Endothelial cell of umbilical vein (primary cell): ENCODE measurements at regions not wholly inside any gene's neighbourhood (a gene's known extent, or its start where the extent isn't known, plus 50 kb on each side); places are given as distances from the start of the nearest gene placed in this dataset.

ENCODE experiments used
- BruUV-seq: library from RNA; stranded (reverse); fragments of 400-500 nt; replicated peaks from 2 replicates; lab custom pipeline; 2021; lab: Mats Ljungman, UMichigan
- CTCF ChIA-PET: fragments of 300-600, 350-600 bp; sonication (Branson Sonifier 250); formaldehyde crosslinking; loops from one replicate; lab custom pipeline; 2021; ENCODE audit warnings: antibody characterized with exemption, inconsistent platforms; lab: Charles Lee
- POLR2A ChIA-PET: fragments of 300-600, 350-600 bp; sonication (Branson Sonifier 250); formaldehyde crosslinking; loops from one replicate; lab custom pipeline; 2021; ENCODE audit warnings: antibody characterized with exemption, inconsistent platforms; lab: Charles Lee
- DNase-seq: peaks from one replicate; pipeline ENCODE4 v3.0.0-alpha.2; 2011; ENCODE audit warnings: low read depth, low spot score
- FAIRE-seq: peaks from 2 replicates; lab custom pipeline; 2011; peaks lifted over from hg19 to GRCh38; lab: Jason Lieb, UNC
- H2AFZ ChIP-seq: 2 replicates; pipeline ENCODE4 v1.6.0; 2012; ENCODE audit warnings: low read depth, low read length, control low read depth, inconsistent platforms
- H3K27ac ChIP-seq: 2 replicates; pipeline ENCODE4 v1.5.1; 2011; ENCODE audit warnings: low read depth, mild to moderate bottlenecking, control low read depth, low read length, moderate library complexity; ENCODE audit not compliant: insufficient read depth
- H3K27me3 ChIP-seq, 2 experiments: 2 replicates each; pipeline versions ENCODE4 v1.6.0 to v1.6.1; 2011; ENCODE audit warnings: low read length in 2 of 2, mixed read lengths in 1 of 2; ENCODE audit not compliant: control insufficient read depth in 2 of 2, insufficient read depth in 2 of 2
- H3K36me3 ChIP-seq, 2 experiments: 2 replicates in 1 of 2; 3 replicates in 1 of 2; pipeline ENCODE4 v1.5.1; 2011; ENCODE audit warnings: low read length in 2 of 2, mild to moderate bottlenecking in 1 of 2, moderate library complexity in 1 of 2; ENCODE audit not compliant: control insufficient read depth in 2 of 2, insufficient read depth in 2 of 2; ENCODE audit errors: extremely low read depth in 1 of 2
- H3K4me1 ChIP-seq: 3 replicates; pipeline ENCODE4 v1.5.1; 2011; ENCODE audit warnings: mild to moderate bottlenecking, low read length; ENCODE audit not compliant: control insufficient read depth, insufficient read depth; ENCODE audit errors: extremely low read depth
- H3K4me2 ChIP-seq: 2 replicates; pipeline ENCODE4 v1.6.1; 2011; ENCODE audit warnings: low read length, control low read depth, mixed read lengths; ENCODE audit not compliant: insufficient read depth
- H3K4me3 ChIP-seq, 3 experiments: fragments of 200-600 bp in 1 of 3; sonication (generic), shearing (Covaris generic) in 1 of 3; replicated peaks in 1 of 3; 2 replicates each; pipeline ENCODE4 v1.5.1; 2011 to 2016; ENCODE audit warnings: control low read depth in 3 of 3, low read length in 3 of 3, mild to moderate bottlenecking in 2 of 3, inconsistent platforms in 1 of 3, low read depth in 1 of 3, moderate library complexity in 1 of 3; ENCODE audit not compliant: insufficient read depth in 1 of 3
- H3K79me2 ChIP-seq: 2 replicates; pipeline ENCODE4 v1.6.0; 2012; ENCODE audit warnings: low read length, inconsistent platforms; ENCODE audit not compliant: control insufficient read depth, insufficient read depth
- H3K9ac ChIP-seq: replicated peaks from 2 replicates; pipeline ENCODE3; 2011; ENCODE audit warnings: low read length, control low read depth; ENCODE audit not compliant: insufficient read depth; ENCODE audit errors: extremely low read depth
- H3K9me1 ChIP-seq: replicated peaks from 3 replicates; pipeline ENCODE4 v1.6.0; 2011; ENCODE audit warnings: mild to moderate bottlenecking, low read length; ENCODE audit not compliant: control insufficient read depth, insufficient read depth; ENCODE audit errors: extremely low read depth
- H3K9me3 ChIP-seq: replicated peaks from 2 replicates; pipeline ENCODE4 v1.5.1; 2012; ENCODE audit warnings: low read length, inconsistent platforms; ENCODE audit not compliant: control insufficient read depth, insufficient read depth
- H4K20me1 ChIP-seq: replicated peaks from 2 replicates; pipeline ENCODE3; 2011; ENCODE audit warnings: mild to moderate bottlenecking, low read length; ENCODE audit not compliant: control insufficient read depth, insufficient read depth; ENCODE audit errors: extremely low read depth
- EZH2 ChIP-seq: IDR thresholded peaks from 2 replicates; pipeline ENCODE4 v1.6.1; 2012; ENCODE audit warnings: borderline replicate concordance, low read depth, mild to moderate bottlenecking, moderate library complexity, low read length, inconsistent platforms; ENCODE audit not compliant: severe bottlenecking
- FOS ChIP-seq: IDR thresholded peaks from 2 replicates; pipeline ENCODE4 v1.6.1; 2011; ENCODE audit warnings: mild to moderate bottlenecking, low read length, moderate library complexity, borderline replicate concordance; ENCODE audit not compliant: insufficient read depth
- GATA2 ChIP-seq: IDR thresholded peaks from 2 replicates; pipeline ENCODE4 v1.7.0; 2011; ENCODE audit warnings: low read depth, mild to moderate bottlenecking, moderate library complexity, mixed read lengths, low read length; ENCODE audit not compliant: insufficient read length, insufficient read depth
- JUN ChIP-seq: IDR thresholded peaks from 2 replicates; pipeline ENCODE4 v1.6.1; 2011; ENCODE audit warnings: borderline replicate concordance, low read depth; ENCODE audit not compliant: insufficient read length, insufficient read depth
- MYC ChIP-seq: IDR thresholded peaks from one replicate; pipeline ENCODE4 v1.6.1; 2011; ENCODE audit warnings: mild to moderate bottlenecking, low read depth, low read length
- POLR2A ChIP-seq: IDR thresholded peaks from 2 replicates; pipeline ENCODE4 v1.6.1; 2012; ENCODE audit warnings: low read depth, mild to moderate bottlenecking, control low read depth, low read length
- POLR2AphosphoS5 ChIP-seq: IDR thresholded peaks from 2 replicates; pipeline ENCODE4 v1.6.1; 2012; ENCODE audit warnings: low read depth, mild to moderate bottlenecking, control low read depth, low read length, moderate library complexity; ENCODE audit not compliant: insufficient read depth
- dilution Hi-C: fragments of 300-500 bp; cut with MboI; formaldehyde crosslinking; loops from one replicate; pipeline ENCODE4 v1.15.0; 2019; ENCODE audit warnings: low sequenced_read_pairs; ENCODE audit not compliant: extremely low pct_ligation_motif_present
- intact Hi-C: fragments of 100-400 bp; cut with micrococcal nuclease; formaldehyde crosslinking; loops from one replicate; pipeline ENCODE4 v1.10.0; 2022
- TF ChIP-seq, protein P1 (sequence below), 2 donors: IDR thresholded peaks; 1 replicate in 1 of 2; 2 replicates in 1 of 2; pipeline ENCODE4 v1.5.1; 2011; ENCODE audit warnings: low read length in 2 of 2, mild to moderate bottlenecking in 2 of 2, moderate library complexity in 2 of 2, control low read depth in 1 of 2, inconsistent platforms in 1 of 2, low read depth in 1 of 2; ENCODE audit not compliant: insufficient read depth in 1 of 2; ENCODE audit errors: extremely low read depth in 1 of 2
- TF ChIP-seq, protein P2 (sequence below): IDR thresholded peaks from 2 replicates; pipeline ENCODE4 v1.6.1; 2011; ENCODE audit not compliant: insufficient read depth, insufficient read length

DNA sequence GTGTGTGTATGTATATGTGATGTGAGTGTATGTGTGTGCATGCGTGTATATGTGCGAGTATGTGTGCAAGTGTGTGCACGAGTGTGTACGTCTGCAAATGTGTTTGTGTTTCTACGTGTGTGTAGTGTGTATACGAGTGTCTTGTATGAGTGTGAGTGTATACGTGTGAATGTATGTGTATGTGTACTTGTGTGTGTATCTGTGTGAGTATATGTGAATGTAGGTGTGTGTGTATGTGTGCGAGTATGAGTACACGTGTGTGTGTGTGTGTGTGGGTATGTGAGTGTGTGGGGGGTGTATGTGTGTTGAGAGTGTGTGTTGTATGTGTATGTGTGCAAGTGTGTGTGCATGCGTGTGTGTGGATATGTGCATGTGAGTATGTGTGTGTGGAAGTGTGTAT lies 602.0 kb upstream of the CDH4 start:
- intact Hi-C loops = no loop called here
- CTCF ChIA-PET = no interaction called here

GRCh38 chr20:60652046-60652445 lies 600.0 kb upstream of the CDH4 start:
- H3K9ac ChIP-seq = no peak overlapping the region
- H3K27ac ChIP-seq = no peak overlapping the region
- no peaks in the 10 kb centered on the region for H3K9me1 ChIP-seq
- H3K4me3 ChIP-seq = no peak overlapping the region
- dilution Hi-C loops = no loop called here
- H3K9me3 ChIP-seq = peaks cover 16% of the 10 kb centered on the region
- DNase-seq = no peak
- no peaks in the 10 kb centered on the region for H3K27me3 ChIP-seq
- no peak for FAIRE-seq
- no peaks in the 10 kb centered on the region for H3K4me1 ChIP-seq
- BruUV-seq = no TSS peak
- TF ChIP-seq POLR2A (no peak), GATA2 (no peak), POLR2AphosphoS5 (no peak), EZH2 (no peak), FOS (no peak), MYC (no peak), JUN (no peak)
- TF ChIP-seq, protein P1, sequence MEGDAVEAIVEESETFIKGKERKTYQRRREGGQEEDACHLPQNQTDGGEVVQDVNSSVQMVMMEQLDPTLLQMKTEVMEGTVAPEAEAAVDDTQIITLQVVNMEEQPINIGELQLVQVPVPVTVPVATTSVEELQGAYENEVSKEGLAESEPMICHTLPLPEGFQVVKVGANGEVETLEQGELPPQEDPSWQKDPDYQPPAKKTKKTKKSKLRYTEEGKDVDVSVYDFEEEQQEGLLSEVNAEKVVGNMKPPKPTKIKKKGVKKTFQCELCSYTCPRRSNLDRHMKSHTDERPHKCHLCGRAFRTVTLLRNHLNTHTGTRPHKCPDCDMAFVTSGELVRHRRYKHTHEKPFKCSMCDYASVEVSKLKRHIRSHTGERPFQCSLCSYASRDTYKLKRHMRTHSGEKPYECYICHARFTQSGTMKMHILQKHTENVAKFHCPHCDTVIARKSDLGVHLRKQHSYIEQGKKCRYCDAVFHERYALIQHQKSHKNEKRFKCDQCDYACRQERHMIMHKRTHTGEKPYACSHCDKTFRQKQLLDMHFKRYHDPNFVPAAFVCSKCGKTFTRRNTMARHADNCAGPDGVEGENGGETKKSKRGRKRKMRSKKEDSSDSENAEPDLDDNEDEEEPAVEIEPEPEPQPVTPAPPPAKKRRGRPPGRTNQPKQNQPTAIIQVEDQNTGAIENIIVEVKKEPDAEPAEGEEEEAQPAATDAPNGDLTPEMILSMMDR (IDR thresholded peaks at IDR 0.05; ENCODE audit: extremely low read depth in 1 of 2, insufficient read depth in 1 of 2, low read depth in 1 of 2, low read length in 2 of 2) = no peak
- TF ChIP-seq, protein P2, sequence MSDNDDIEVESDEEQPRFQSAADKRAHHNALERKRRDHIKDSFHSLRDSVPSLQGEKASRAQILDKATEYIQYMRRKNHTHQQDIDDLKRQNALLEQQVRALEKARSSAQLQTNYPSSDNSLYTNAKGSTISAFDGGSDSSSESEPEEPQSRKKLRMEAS = no peak
- H2AFZ ChIP-seq = no peak overlapping the region
- no peaks in the 10 kb centered on the region for H3K36me3 ChIP-seq
- CTCF ChIA-PET = no interaction called here
- no peaks in the 10 kb centered on the region for H3K79me2 ChIP-seq
- no peak overlapping the region for H3K4me2 ChIP-seq
- POLR2A ChIA-PET = no interaction called here
- intact Hi-C loops = no loop called here
- H4K20me1 ChIP-seq = no peaks in the 10 kb centered on the region

More for the DNA sequence above, 602.0 kb upstream of the CDH4 start:
- Histone ChIP-seq H3K27me3 (no peaks in the 10 kb centered on the region), H3K27ac (no peak overlapping the region), H3K4me2 (no peak overlapping the region), H3K4me1 (no peaks in the 10 kb centered on the region), H3K9me1 (no peaks in the 10 kb centered on the region), H2AFZ (no peak overlapping the region), H3K79me2 (no peaks in the 10 kb centered on the region), H3K9me3 (peaks cover 13% of the 10 kb centered on the region), H3K9ac (no peak overlapping the region), H4K20me1 (no peaks in the 10 kb centered on the region), H3K36me3 (no peaks in the 10 kb centered on the region), H3K4me3 (no peak overlapping the region)
- TF ChIP-seq EZH2 = no peak
- FAIRE-seq (no peak), DNase-seq (no peak)
- dilution Hi-C loops = no loop called here
- BruUV-seq = no TSS peak
- POLR2A ChIA-PET = no interaction called here
